NB4 (cell line): ENCODE measurements at regions not wholly inside any gene's neighbourhood (a gene's known extent, or its start where the extent isn't known, plus 50 kb on each side); places are given as distances from the start of the nearest gene placed in this dataset.

Experiments used
- DNase-seq: peaks from one replicate; pipeline ENCODE4 v3.0.0; 2010; ENCODE audit warnings: low read depth
- H3K4me3 ChIP-seq: one replicate; pipeline ENCODE4 v1.5.1; 2011; ENCODE audit warnings: mild to moderate bottlenecking, low read depth, low read length, moderate library complexity
- MYC ChIP-seq: IDR thresholded peaks from 2 replicates; pipeline ENCODE4 v1.6.1; 2011; ENCODE audit warnings: low read depth, low read length
- POLR2A ChIP-seq: IDR thresholded peaks from 2 replicates; pipeline ENCODE4 v1.6.1; 2011; ENCODE audit warnings: mild to moderate bottlenecking; ENCODE audit not compliant: insufficient read length; ENCODE audit errors: extremely low read depth
- TF ChIP-seq, protein P1 (sequence below): IDR thresholded peaks from one replicate; pipeline ENCODE4 v1.5.1; 2012; ENCODE audit warnings: low read depth, low read length
- TF ChIP-seq, protein P2 (sequence below): IDR thresholded peaks from 2 replicates; pipeline ENCODE4 v1.6.1; 2011; ENCODE audit warnings: low read depth, low read length

- TF ChIP-seq POLR2A (no peak), MYC (no peak)
- TF ChIP-seq, protein P1, sequence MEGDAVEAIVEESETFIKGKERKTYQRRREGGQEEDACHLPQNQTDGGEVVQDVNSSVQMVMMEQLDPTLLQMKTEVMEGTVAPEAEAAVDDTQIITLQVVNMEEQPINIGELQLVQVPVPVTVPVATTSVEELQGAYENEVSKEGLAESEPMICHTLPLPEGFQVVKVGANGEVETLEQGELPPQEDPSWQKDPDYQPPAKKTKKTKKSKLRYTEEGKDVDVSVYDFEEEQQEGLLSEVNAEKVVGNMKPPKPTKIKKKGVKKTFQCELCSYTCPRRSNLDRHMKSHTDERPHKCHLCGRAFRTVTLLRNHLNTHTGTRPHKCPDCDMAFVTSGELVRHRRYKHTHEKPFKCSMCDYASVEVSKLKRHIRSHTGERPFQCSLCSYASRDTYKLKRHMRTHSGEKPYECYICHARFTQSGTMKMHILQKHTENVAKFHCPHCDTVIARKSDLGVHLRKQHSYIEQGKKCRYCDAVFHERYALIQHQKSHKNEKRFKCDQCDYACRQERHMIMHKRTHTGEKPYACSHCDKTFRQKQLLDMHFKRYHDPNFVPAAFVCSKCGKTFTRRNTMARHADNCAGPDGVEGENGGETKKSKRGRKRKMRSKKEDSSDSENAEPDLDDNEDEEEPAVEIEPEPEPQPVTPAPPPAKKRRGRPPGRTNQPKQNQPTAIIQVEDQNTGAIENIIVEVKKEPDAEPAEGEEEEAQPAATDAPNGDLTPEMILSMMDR, result no peak
- TF ChIP-seq, protein P2, sequence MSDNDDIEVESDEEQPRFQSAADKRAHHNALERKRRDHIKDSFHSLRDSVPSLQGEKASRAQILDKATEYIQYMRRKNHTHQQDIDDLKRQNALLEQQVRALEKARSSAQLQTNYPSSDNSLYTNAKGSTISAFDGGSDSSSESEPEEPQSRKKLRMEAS, result no peak
- H3K4me3 ChIP-seq, result no peak overlapping the region
Observed at GRCh38 chr10:111916011-111916410, 267.6 kb downstream of the GPAM start.

GRCh38 chr10:111921821-111922220 lies 261.7 kb downstream of the GPAM start:
- no peak overlapping the region for H3K4me3 ChIP-seq
- TF ChIP-seq, protein P1, result no peak
- TF ChIP-seq, protein P2, result no peak
- no peak for TF ChIP-seq MYC
- TF ChIP-seq POLR2A, result no peak
- no peak for DNase-seq

More at GRCh38 chr10:111916011-111916410, 267.6 kb downstream of the GPAM start:
- no peak for DNase-seq

DNA sequence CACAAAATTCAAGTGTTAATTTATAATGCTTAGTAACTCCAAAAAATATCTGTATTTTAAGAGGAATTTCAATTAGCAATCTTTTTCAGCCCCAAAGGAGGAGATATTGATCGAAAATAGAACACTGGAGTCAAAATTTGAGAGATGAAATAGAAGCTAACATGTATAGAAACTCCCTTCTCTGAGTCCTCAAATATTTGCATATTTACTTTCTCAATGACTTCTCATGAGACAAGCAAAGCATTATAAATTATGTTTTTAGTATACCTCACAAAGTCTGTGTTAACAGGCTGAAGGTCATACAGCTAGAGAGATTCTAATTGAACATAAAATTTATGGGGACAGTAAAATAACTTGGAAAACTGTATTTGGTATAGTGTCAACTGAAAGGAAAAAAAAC lies 260.5 kb downstream of the GPAM start:
- TF ChIP-seq POLR2A (no peak), MYC (no peak)
- TF ChIP-seq, protein P2, result no peak
- TF ChIP-seq, protein P1, result no peak
- no peak for DNase-seq
- H3K4me3 ChIP-seq, result no peak overlapping the region

DNA sequence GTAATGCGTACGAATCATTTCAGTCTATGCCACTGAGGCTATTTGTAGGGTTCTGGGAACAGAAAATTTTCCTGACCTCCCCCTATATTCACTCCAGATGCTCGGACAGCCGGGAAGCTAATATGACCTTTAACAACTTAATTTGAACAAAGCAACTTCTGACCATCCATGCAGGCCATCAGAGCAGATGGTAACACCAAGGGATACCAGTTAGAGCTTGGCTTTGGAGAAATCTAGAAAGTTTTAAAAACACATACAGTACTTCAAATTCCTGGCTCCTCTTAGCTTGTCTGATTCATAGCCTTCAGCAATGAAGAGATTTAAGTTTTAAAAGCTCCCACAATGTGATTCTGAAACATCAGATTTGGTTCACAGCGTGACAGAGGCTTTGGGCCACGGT lies 257.3 kb downstream of the GPAM start:
- TF ChIP-seq, protein P1, result no peak
- TF ChIP-seq, protein P2, result no peak
- DNase-seq, result no peak
- no peak overlapping the region for H3K4me3 ChIP-seq

DNA sequence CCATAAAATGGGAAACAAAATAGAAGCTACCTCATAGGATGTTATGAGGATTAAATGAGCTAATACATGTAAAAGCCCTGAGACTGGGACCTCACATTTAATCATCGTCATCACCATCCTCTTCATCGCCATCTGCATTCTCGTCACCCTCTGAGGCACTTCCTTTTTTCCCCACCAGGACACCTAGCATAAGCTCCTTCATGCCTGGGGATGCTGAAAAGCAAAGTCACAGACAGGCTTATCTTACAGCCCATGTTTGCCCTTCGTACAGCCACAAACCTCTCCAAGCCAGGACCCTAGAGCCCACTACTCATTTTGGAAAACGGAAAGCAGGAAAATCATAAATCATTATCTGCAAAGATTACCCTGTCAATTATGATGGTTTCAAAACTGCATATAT lies 249.6 kb downstream of the GPAM start:
- TF ChIP-seq, protein P2, result no peak
- TF ChIP-seq, protein P1, result peak; percentile 5
- no peak overlapping the region for H3K4me3 ChIP-seq
- no peak for DNase-seq

GRCh38 chr10:111934931-111935330 lies 248.6 kb downstream of the GPAM start:
- TF ChIP-seq, protein P2, result no peak
- no peak for TF ChIP-seq POLR2A
- TF ChIP-seq, protein P1, result no peak
- TF ChIP-seq MYC, result no peak
- no peak overlapping the region for H3K4me3 ChIP-seq
- no peak for DNase-seq
